Endothelial cell of umbilical vein (primary cell): ENCODE measurements at regions not wholly inside any gene's neighbourhood (a gene's known extent, or its start where the extent isn't known, plus 50 kb on each side); places are given as distances from the start of the nearest gene placed in this dataset.

Experiments
- EZH2 ChIP-seq: IDR thresholded peaks from 2 replicates; pipeline ENCODE4 v1.6.1; 2012; ENCODE audit warnings: borderline replicate concordance, low read depth, mild to moderate bottlenecking, moderate library complexity, low read length, inconsistent platforms; ENCODE audit not compliant: severe bottlenecking
- JUN ChIP-seq: IDR thresholded peaks from 2 replicates; pipeline ENCODE4 v1.6.1; 2011; ENCODE audit warnings: borderline replicate concordance, low read depth; ENCODE audit not compliant: insufficient read length, insufficient read depth
- MYC ChIP-seq: IDR thresholded peaks from one replicate; pipeline ENCODE4 v1.6.1; 2011; ENCODE audit warnings: mild to moderate bottlenecking, low read depth, low read length
- POLR2A ChIP-seq: IDR thresholded peaks from 2 replicates; pipeline ENCODE4 v1.6.1; 2012; ENCODE audit warnings: low read depth, mild to moderate bottlenecking, control low read depth, low read length
- POLR2AphosphoS5 ChIP-seq: IDR thresholded peaks from 2 replicates; pipeline ENCODE4 v1.6.1; 2012; ENCODE audit warnings: low read depth, mild to moderate bottlenecking, control low read depth, low read length, moderate library complexity; ENCODE audit not compliant: insufficient read depth
- TF ChIP-seq, protein P1 (sequence below), 2 donors: IDR thresholded peaks; 1 replicate in 1 of 2; 2 replicates in 1 of 2; pipeline ENCODE4 v1.5.1; 2011; ENCODE audit warnings: low read length in 2 of 2, mild to moderate bottlenecking in 2 of 2, moderate library complexity in 2 of 2, control low read depth in 1 of 2, inconsistent platforms in 1 of 2, low read depth in 1 of 2; ENCODE audit not compliant: insufficient read depth in 1 of 2; ENCODE audit errors: extremely low read depth in 1 of 2
- TF ChIP-seq, protein P2 (sequence below): IDR thresholded peaks from 2 replicates; pipeline ENCODE4 v1.6.1; 2011; ENCODE audit not compliant: insufficient read depth, insufficient read length

DNA sequence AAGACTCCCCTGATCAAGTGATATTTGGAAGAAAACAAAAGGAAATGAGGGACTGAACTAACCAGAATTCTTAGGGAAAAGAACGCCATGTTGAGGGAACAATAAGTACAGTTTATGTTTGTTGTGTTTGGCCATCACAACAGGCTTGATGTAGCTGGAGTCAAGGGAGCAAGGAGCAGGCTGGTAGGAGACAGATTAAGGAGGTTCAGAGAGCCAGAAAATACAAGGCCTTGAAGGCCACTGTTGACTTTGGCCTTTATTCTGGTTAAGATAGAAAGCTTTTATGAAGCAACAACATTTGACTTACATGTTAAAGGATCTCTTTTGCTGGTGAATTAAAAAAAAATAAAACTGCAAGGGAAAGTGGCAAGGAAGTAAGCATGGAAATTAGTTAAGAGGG lies 754.1 kb upstream of the SLC8A1 start:
- TF ChIP-seq POLR2A = no peak
- TF ChIP-seq POLR2AphosphoS5 = no peak
- TF ChIP-seq, protein P1, sequence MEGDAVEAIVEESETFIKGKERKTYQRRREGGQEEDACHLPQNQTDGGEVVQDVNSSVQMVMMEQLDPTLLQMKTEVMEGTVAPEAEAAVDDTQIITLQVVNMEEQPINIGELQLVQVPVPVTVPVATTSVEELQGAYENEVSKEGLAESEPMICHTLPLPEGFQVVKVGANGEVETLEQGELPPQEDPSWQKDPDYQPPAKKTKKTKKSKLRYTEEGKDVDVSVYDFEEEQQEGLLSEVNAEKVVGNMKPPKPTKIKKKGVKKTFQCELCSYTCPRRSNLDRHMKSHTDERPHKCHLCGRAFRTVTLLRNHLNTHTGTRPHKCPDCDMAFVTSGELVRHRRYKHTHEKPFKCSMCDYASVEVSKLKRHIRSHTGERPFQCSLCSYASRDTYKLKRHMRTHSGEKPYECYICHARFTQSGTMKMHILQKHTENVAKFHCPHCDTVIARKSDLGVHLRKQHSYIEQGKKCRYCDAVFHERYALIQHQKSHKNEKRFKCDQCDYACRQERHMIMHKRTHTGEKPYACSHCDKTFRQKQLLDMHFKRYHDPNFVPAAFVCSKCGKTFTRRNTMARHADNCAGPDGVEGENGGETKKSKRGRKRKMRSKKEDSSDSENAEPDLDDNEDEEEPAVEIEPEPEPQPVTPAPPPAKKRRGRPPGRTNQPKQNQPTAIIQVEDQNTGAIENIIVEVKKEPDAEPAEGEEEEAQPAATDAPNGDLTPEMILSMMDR (IDR thresholded peaks at IDR 0.05; ENCODE audit: extremely low read depth in 1 of 2, insufficient read depth in 1 of 2, low read depth in 1 of 2, low read length in 2 of 2) = no peak
- TF ChIP-seq, protein P2, sequence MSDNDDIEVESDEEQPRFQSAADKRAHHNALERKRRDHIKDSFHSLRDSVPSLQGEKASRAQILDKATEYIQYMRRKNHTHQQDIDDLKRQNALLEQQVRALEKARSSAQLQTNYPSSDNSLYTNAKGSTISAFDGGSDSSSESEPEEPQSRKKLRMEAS = no peak
- no peak for TF ChIP-seq JUN
- TF ChIP-seq MYC = no peak
- TF ChIP-seq EZH2 = no peak
